GM21423 (cell line): ENCODE measurements at regions not wholly inside any gene's neighbourhood (a gene's known extent, or its start where the extent isn't known, plus 50 kb on each side); places are given as distances from the start of the nearest gene placed in this dataset.
"Not testable (repeated sequence)": the region's sequence is repeated elsewhere in the genome, so short reads cannot be mapped to it uniquely, and the experiment has no call there.

Source experiments
- ATAC-seq: cut with Tn5 transposase; IDR thresholded peaks from one replicate; pipeline ENCODE4 v1.9.1; 2021; ENCODE audit warnings: mild to moderate bottlenecking, moderate library complexity; ENCODE audit not compliant: unreplicated experiment

- no peak for ATAC-seq
Measured at GRCh38 chr6:141884850-141885249, 247.9 kb upstream of the GJE1 start.

DNA sequence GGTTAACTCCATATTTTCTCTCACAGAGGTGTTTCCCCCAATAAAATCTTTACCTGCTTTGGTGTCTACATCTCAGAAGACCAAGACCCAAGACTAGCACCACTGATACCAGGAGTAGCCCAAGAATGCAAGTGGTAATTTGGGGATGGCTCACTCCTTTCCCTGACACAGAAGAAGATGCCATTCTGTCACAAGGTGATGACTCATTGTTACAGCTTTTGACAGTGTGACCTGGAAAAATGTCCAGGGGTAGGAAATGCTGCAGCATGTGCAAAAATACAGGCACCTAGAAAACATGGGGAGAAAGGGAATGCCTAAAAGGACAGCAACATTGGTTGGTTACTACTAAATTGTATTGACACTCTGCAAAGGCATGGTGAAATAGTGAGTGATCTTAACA lies 254.0 kb upstream of the GJE1 start:
- ATAC-seq = no peak

DNA sequence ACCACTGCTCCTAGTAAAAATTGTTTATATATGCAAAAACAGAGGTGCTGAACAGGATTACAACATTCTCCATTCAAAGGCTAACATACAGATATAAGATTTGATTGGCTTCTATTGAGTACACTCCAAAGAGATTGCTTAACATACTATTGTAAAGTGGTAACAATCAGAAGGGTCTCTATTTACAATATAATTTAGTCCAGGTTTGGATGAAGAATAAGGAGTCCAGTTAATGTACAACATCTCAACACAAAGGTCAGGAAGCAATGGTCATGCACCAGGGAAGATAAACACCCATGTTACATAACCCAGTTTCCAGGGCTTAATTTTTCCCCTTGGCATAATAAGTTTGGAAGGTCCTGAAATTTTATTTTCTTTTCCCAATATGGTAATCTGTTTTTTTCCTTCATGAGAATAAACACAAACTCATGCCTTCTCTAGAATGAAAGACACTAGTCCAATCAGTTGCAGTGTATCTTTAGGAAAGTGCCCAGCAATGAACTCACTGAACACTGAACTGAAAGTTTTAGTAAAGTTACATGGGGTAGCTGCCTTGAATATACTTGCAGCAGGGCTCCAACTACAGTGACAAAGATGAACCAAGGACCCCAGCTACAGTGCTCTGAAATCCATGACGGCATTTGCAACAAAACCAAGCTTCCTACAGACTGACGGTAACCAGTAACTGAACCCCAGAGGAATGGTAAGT lies 255.3 kb upstream of the GJE1 start:
- no peak for ATAC-seq

DNA sequence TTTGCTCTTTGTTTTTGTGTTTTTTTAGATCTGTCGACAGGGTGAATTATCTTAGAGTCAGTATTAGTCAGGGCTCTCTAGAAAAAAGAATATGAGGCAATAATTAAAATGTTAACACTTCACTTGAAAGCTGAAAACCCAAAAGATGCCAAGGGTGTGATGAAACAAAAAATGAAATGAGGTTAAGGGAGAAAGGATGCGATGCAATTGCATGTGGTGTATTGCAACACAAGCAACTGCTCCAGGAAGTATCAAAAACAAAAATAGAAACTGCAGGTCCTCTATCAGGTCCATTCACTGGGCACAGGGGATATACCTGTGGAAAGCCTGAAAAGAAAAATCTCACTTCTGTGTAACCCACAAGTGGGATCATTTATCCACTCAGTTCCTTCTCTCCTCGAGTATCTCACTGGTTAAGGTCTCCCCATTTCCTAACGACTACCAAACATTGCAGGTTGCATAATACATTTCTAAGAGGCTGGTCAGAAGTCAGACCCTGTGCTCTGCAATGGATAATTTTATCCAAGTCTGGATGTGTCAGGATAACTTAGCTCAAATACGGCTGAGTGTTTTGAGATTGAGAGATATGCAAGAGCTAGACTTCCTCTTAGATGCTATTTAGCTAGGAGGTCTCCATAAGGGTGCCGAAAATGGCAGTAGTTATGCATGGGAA lies 257.7 kb upstream of the GJE1 start:
- no peak for ATAC-seq

GRCh38 chr6:141869509-141869908 lies 263.2 kb upstream of the GJE1 start:
- not testable (repeated sequence) for ATAC-seq

- no peak for ATAC-seq
Measured at GRCh38 chr6:141867767-141868166, 265.0 kb upstream of the GJE1 start.

GRCh38 chr6:141866731-141867497 lies 265.8 kb upstream of the GJE1 start:
- no peak for ATAC-seq

- ATAC-seq = no peak
Measured at GRCh38 chr6:141851063-141851462, 281.7 kb upstream of the GJE1 start.

GRCh38 chr6:141848029-141848890 lies 284.5 kb upstream of the GJE1 start:
- ATAC-seq = no peak

GRCh38 chr6:141846639-141847038 lies 286.1 kb upstream of the GJE1 start:
- no peak for ATAC-seq

DNA sequence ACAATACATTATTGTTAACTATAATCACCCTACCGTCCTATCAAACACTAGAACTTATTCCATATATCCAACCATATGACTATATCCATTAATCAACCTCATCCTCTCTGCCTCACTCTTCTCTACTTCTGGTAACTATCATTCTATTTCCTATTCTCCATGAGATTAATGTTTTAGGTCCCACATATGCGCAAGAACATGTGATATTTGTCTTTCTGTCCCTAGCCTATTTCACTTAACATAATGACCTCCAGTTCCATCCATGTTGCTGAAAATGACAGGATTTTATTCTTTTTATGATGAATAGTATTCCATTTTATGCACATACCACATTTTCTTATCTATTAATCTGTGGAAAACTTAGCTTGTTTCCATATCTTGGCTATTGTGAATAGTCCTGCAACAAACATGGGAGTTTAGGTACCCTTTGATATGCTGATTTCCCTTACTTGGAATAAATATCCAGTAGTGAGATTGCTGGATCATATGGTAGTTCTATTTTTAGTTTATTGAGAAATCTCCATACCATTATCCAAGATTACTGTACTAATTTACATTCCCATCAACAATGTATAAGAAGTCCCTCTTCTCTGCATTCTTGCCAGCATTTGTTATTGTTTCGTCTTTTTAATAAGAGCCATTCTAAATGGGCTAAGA lies 289.4 kb upstream of the GJE1 start:
- ATAC-seq = no peak

DNA sequence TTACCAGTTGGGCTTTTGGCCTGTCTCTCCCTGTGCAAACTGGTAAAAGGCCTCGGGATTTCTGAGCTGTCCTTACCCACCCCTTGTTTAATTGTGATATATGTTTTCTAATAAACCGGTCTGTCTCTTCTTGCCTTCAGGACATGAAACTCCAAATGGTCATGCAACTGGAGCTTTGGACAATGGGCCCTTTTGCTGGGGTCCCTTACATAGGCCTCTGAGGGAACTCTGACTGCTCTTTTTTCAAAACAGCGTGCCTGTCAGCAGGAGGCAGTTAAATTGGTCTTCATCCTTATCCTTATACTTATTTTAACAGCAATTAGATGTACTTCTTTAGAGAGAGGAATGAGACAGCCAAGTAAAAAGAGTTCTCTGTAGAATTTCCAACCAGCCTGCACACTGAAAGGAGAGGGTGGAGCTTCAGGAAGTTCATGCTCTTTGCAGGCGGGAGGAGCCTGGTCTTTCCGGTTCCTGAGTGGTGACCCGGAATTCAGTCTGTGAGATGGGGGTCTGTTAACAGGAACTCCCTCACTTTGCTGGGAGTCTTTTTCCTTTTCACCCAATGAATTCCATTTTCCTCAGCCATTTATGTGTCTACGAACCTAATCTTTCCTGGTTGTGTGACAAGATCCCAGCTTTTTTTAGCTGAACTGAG lies 299.6 kb upstream of the GJE1 start:
- ATAC-seq = no peak

- no peak for ATAC-seq
Measured at GRCh38 chr6:141830530-141830929, 302.2 kb upstream of the GJE1 start.

GRCh38 chr6:141829566-141830360 lies 303.0 kb upstream of the GJE1 start:
- ATAC-seq = no peak

DNA sequence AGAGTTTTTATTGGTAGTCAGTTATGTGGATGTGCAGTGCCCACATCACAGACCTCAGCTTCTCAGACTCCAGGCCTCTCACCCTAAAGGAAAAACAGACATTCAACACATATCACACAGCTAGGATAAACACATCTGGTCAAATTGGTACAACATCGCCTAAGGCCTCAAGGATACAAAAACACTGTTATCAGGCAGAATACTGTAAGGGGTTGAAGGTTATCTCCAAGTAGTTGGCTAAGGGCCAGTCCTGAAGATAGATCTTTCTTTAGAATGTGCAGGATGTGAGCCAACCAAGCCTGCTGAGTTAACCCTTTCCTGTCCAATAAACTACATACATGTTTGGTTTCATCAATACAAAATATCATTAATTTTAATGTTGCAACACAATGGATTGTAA lies 308.4 kb upstream of the GJE1 start:
- no peak for ATAC-seq

DNA sequence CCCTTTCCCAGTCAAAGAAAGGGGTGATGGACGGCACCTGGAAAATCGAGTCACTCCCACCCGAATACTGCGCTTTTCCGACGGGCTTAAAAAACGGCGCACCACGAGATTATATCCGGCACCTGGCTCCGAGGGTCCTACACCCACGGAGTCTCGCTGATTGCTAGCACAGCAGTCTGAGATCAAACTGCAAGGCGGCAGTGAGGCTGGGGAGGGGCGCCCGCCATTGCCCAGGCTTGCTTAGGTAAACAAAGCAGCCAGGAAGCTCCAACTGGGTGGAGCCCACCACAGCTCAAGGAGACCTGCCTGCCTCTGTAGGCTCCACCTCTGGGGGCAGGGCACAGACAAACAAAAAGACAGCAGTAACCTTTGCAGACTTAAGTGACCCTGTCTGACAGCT lies 317.7 kb upstream of the GJE1 start:
- ATAC-seq = not testable (repeated sequence)

DNA sequence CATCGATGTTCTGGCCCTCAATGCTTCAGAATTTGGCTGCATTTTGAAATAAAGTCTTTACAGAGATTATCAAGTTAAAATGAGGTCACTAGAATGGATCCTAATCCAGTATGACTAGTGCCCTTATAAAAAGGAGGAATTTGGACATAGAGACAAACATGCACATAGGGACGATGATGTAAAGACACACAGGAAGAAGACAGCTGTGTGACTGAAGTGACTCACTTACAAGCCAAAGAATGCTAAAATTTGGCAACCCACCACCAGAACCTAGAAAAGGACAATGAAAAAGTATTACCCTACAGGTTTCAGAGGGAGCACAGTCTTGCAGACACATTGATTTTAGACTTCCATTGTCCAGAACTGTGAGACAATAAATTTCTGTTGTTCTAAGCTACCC lies 322.8 kb upstream of the GJE1 start:
- no peak for ATAC-seq

DNA sequence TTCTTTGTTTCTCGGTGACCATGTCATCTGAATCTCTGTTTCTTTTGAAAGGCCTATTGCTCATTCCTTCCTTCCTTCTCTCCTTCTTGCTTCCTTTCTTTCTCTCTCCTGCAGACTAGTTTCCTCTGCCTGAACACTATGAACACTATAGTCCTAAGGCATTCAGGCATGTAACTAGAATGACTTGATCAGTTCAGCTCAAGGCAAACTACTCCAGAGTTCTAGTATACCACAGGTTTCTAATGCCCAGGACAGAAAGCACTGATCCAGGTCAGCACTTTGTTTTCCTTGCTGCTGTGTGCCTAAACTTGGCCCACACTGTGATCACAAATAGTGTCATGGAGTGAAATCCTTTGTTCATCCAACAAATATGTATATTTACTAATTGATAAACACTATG lies 324.1 kb upstream of the GJE1 start:
- ATAC-seq = no peak

GRCh38 chr6:141800973-141801372 lies 331.8 kb upstream of the GJE1 start:
- ATAC-seq = not testable (repeated sequence)
